Esophagus mucosa (tissue), 1 donor: ENCODE measurements at regions not wholly inside any gene's neighbourhood (a gene's known extent, or its start where the extent isn't known, plus 50 kb on each side); places are given as distances from the start of the nearest gene placed in this dataset.

ENCODE experiments used
- ATAC-seq: fragments of 200-7000 bp; cut with Tn5 transposase; one replicate; pipeline ENCODE4 v1.9.1; 2020
- donor health status: DM: yes; HTN: yes; CAD: no.

DNA sequence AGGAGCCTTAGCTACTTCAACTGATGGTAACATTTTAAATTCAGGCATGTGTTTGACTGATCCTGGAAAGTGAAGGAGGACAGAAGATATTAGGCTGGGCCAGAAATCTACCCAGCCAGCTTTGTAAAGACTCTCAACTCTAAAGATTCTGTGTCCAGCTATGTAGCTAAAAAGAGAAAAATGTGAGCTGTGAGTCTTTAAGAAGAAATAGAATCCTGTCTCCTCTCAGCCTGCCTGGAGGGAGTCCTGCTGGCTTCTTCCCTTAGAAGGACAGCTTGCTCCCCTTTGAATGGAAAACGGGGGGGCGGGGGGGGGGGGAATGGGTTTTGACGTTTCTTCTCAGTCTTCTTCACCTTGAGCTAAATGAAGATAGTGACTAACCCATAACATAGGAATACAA, 54.3 kb upstream of the INTU start:
- ATAC-seq, result no peak

DNA sequence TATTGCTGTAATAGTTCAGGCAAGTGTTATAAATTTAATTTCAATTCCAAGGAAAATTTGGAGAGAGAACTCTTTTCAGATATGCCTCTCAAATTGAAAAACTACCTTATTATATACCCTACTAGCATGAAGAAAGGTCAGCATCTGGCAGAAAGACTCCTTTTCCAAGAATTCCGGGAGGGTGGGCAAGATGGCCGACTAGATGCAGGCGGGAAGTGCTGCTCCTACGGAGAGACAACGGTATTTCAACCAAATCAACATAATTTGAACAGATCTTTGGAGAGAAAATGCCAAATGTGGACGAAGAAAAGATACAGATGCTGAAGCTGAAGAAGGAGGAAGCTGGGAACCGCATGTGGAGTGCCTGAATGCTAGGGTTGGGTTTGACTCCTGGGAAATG, 53.8 kb upstream of the INTU start:
- no peak for ATAC-seq

DNA sequence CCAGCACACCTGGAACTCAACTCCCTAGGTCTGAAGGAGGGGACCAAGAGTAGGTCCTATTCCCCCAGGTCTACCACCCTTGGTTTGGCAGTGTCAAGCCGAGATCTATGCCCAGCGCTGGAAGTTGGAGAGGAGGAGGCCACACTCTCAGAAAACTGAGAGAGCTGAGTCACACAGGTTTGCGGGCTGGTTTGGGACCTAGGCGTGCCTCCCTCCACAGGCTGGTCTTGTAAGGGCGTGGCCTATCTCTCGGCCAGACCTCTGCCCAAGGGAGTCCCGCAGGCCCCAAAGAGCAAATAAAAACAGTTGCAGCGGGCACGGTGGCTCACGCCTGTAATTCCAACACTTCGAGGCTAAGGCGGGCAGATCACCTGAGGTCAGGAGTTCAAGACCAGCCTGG, 52.9 kb upstream of the INTU start:
- ATAC-seq, result no peak

DNA sequence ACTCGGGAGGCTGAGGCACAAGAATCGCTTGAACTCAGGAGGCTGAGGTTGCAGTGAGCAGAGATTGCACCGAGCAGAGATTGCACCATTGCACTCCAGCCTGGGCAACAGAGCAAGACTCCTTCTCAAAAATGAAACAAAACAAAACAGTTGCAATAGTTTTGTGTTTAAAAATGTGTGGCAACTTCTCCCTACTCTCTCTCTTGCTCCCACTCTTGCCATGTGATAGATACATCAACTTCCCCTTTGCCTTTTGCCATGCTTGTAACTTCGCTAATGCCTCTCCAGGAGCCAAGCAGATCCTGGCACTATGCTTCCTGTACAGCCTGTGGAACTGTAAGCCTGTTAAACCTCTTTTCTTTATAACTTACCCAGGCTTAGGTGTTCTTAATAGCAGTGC, 52.5 kb upstream of the INTU start:
- no peak for ATAC-seq

DNA sequence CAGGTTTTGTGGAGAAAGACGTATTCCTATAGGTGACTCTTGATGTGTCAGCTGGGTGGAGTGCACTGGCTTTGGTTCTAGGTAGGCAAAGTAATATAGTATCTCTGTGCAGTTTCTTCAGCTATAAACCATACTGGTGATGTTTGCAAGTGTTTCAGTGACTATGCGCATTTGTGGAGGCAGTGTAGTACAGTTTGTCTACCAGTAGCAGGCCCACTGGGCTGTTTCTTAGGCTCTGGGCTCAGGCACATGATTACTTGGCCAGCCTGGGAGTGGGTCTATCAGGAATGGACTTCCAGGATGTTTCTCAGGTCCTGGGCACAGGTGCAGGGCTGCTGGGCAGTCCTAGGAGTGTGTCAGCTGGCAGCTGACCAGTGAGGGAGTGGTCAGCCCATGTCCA, 51.9 kb upstream of the INTU start:
- ATAC-seq, result no peak
